ENCODE measurements at regions not wholly inside any gene's neighbourhood (a gene's known extent, or its start where the extent isn't known, plus 50 kb on each side); places are given as distances from the start of the nearest gene placed in this dataset.

GRCh38 chr20:60254901-60255411, 296.7 kb downstream of the CDH26 start:
- H3K4me3 ChIP-seq (replicated peaks; ENCODE audit: insufficient read depth, low read length), result no peak overlapping the region
- H3K27me3 ChIP-seq (ENCODE audit: insufficient read depth, poor library complexity, severe bottlenecking), result no peaks in the 10 kb centered on the region
- no peak for DNase-seq (ENCODE audit: low read depth in 1 of 2, low spot score in 1 of 2)
- TF ChIP-seq GABPA (IDR thresholded peaks at IDR 0.05; ENCODE audit: low read depth) (no peak), CTCF (IDR thresholded peaks at IDR 0.05; ENCODE audit: insufficient read depth, low read length) (no peak)
- no peak overlapping the region for H3K27ac ChIP-seq (replicated peaks)

- H3K4me3 ChIP-seq (replicated peaks; ENCODE audit: insufficient read depth, low read length), result no peak overlapping the region
- DNase-seq (ENCODE audit: low read depth in 1 of 2, low spot score in 1 of 2), result no peak
- no peaks in the 10 kb centered on the region for H3K27me3 ChIP-seq (ENCODE audit: insufficient read depth, poor library complexity, severe bottlenecking)
- TF ChIP-seq CTCF (IDR thresholded peaks at IDR 0.05; ENCODE audit: insufficient read depth, low read length) (no peak), REST (IDR thresholded peaks at IDR 0.05; ENCODE audit: insufficient replicate concordance, low read depth) (no peak), GABPA (IDR thresholded peaks at IDR 0.05; ENCODE audit: low read depth) (no peak), SPI1 (IDR thresholded peaks at IDR 0.05; ENCODE audit: borderline replicate concordance, low read depth) (no peak), POLR2AphosphoS5 (IDR thresholded peaks at IDR 0.05; ENCODE audit: low read depth) (no peak)
- no peak overlapping the region for H3K27ac ChIP-seq (replicated peaks)
Measured at GRCh38 chr20:60255415-60255814, 297.2 kb downstream of the CDH26 start.

- Histone ChIP-seq H3K4me3 (replicated peaks; ENCODE audit: insufficient read depth, low read length) (no peak overlapping the region), H3K27me3 (ENCODE audit: insufficient read depth, poor library complexity, severe bottlenecking) (no peaks in the 10 kb centered on the region), H3K27ac (replicated peaks) (no peak overlapping the region)
- TF ChIP-seq CTCF (IDR thresholded peaks at IDR 0.05; ENCODE audit: insufficient read depth, low read length), result no peak
- no peak for TF ChIP-seq SPI1 (IDR thresholded peaks at IDR 0.05; ENCODE audit: borderline replicate concordance, low read depth)
- no peak for DNase-seq (ENCODE audit: low read depth in 1 of 2, low spot score in 1 of 2)
Measured at GRCh38 chr20:60255866-60256265, 297.6 kb downstream of the CDH26 start.

- H3K4me3 ChIP-seq (replicated peaks; ENCODE audit: insufficient read depth, low read length), result no peak overlapping the region
- no peak overlapping the region for H3K27ac ChIP-seq (replicated peaks)
- no peaks in the 10 kb centered on the region for H3K27me3 ChIP-seq (ENCODE audit: insufficient read depth, poor library complexity, severe bottlenecking)
- TF ChIP-seq CTCF (IDR thresholded peaks at IDR 0.05; ENCODE audit: insufficient read depth, low read length), result no peak
- no peak for TF ChIP-seq SPI1 (IDR thresholded peaks at IDR 0.05; ENCODE audit: borderline replicate concordance, low read depth)
- TF ChIP-seq GABPA (IDR thresholded peaks at IDR 0.05; ENCODE audit: low read depth), result no peak
- TF ChIP-seq POLR2AphosphoS5 (IDR thresholded peaks at IDR 0.05; ENCODE audit: low read depth), result no peak
- TF ChIP-seq REST (IDR thresholded peaks at IDR 0.05; ENCODE audit: insufficient replicate concordance, low read depth), result no peak
- no peak for DNase-seq (ENCODE audit: low read depth in 1 of 2, low spot score in 1 of 2)
Measured at GRCh38 chr20:60256811-60257210, 298.6 kb downstream of the CDH26 start.

Measured in HL-60 (cell line).